ENCODE measurements at regions not wholly inside any gene's neighbourhood (a gene's known extent, or its start where the extent isn't known, plus 50 kb on each side); places are given as distances from the start of the nearest gene placed in this dataset.

- no peak for TF ChIP-seq CTCF (IDR thresholded peaks at IDR 0.05 in 4 of 5, conservative IDR thresholded peaks at IDR 0.05 in 1 of 5)
- TF ChIP-seq POLR2A (IDR thresholded peaks at IDR 0.05): no peak
Observed at GRCh38 chr9:78406146-78406545, 109.2 kb downstream of the PSAT1 start.

Measured in gastrocnemius medialis (tissue), 4 donors.